ENCODE measurements at regions not wholly inside any gene's neighbourhood (a gene's known extent, or its start where the extent isn't known, plus 50 kb on each side); places are given as distances from the start of the nearest gene placed in this dataset.

- Histone ChIP-seq H3K4me3 (ENCODE audit: low read depth in 1 of 2, low read length in 1 of 2) (peak overlapping the region; percentile 59 to 71), H3K9me3 (no peaks in the 10 kb centered on the region), H3K36me3 (no peaks in the 10 kb centered on the region), H3K4me1 (ENCODE audit: control insufficient read depth in 1 of 2, insufficient read depth in 1 of 2, low read depth in 1 of 2, low read length in 1 of 2) (peaks cover 31 to 57% of the 10 kb centered on the region in 2 experiments), H3K27me3 (no peaks in the 10 kb centered on the region), H3K27ac (peak overlapping the region; percentile 91)
- TF ChIP-seq, protein P1, sequence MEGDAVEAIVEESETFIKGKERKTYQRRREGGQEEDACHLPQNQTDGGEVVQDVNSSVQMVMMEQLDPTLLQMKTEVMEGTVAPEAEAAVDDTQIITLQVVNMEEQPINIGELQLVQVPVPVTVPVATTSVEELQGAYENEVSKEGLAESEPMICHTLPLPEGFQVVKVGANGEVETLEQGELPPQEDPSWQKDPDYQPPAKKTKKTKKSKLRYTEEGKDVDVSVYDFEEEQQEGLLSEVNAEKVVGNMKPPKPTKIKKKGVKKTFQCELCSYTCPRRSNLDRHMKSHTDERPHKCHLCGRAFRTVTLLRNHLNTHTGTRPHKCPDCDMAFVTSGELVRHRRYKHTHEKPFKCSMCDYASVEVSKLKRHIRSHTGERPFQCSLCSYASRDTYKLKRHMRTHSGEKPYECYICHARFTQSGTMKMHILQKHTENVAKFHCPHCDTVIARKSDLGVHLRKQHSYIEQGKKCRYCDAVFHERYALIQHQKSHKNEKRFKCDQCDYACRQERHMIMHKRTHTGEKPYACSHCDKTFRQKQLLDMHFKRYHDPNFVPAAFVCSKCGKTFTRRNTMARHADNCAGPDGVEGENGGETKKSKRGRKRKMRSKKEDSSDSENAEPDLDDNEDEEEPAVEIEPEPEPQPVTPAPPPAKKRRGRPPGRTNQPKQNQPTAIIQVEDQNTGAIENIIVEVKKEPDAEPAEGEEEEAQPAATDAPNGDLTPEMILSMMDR (IDR thresholded peaks at IDR 0.05) = no peak
Measured at GRCh38 chr2:226031647-226032501, 632.4 kb downstream of the NYAP2 start.

DNA sequence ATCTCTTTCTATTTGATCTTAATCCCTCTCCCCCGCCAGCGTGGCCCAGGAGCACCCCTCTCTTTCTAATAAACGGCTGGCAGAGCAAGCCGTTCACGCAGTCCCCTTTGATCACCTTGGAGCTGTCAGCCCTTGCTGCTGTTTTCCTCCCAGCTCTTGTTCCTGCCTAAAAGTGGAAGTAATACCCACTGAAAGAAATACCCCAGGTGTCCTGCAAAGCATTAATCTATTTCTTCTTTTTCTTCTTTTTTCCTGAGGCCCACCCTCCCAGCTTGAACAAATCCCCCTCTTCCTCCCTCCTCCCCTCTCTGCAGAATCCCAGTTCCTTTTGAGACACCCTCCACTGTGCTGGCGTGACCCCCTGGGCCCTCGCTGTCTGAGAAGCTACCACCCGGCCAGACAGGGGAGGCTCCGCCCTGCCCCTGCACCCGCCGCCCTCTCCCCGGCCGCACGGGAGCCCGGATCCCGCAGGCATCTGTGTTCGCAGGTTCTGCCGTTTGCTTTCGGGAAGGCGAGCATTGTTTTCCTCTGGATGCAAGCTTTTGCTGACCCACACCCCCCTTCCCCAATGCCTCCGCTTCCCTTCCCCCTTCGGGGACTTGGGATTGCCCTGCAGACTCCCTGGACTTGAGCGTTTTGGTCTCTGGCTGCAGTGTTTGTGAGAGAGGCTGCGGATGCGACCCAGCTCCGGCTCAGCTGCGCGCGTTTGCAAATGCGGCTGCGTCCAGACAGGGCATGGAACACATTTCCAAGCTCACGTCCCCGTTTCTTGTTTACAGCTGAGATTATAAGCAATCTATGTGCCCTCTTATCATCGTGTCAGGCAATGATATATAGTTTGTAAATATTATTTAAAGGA is 631.5 kb downstream of the NYAP2 start:
- Histone ChIP-seq H3K36me3 (no peaks in the 10 kb centered on the region), H3K27ac (peak overlapping the region; percentile 91), H3K4me1 (ENCODE audit: control insufficient read depth in 1 of 2, insufficient read depth in 1 of 2, low read depth in 1 of 2, low read length in 1 of 2) (peaks cover 28 to 48% of the 10 kb centered on the region in 2 experiments), H3K4me3 (ENCODE audit: low read depth in 1 of 2, low read length in 1 of 2) (peak overlapping the region; percentile 59 to 71), H3K9me3 (no peaks in the 10 kb centered on the region), H3K27me3 (no peaks in the 10 kb centered on the region)
- TF ChIP-seq, protein P1 (IDR thresholded peaks at IDR 0.05) = peak; percentile 14

- Histone ChIP-seq H3K4me1 (ENCODE audit: control insufficient read depth in 1 of 2, insufficient read depth in 1 of 2, low read depth in 1 of 2, low read length in 1 of 2) (peaks cover 26 to 42% of the 10 kb centered on the region in 2 experiments), H3K27me3 (no peaks in the 10 kb centered on the region), H3K36me3 (no peaks in the 10 kb centered on the region), H3K4me3 (ENCODE audit: low read depth in 1 of 2, low read length in 1 of 2) (peak overlapping the region; percentile 59 to 71), H3K27ac (peak overlapping the region; percentile 91), H3K9me3 (no peaks in the 10 kb centered on the region)
- TF ChIP-seq, protein P1 (IDR thresholded peaks at IDR 0.05) = no peak
Measured at GRCh38 chr2:226030369-226030768, 630.9 kb downstream of the NYAP2 start.

GRCh38 chr2:226023946-226024345 is 624.4 kb downstream of the NYAP2 start:
- Histone ChIP-seq H3K27me3 (no peaks in the 10 kb centered on the region), H3K9me3 (no peaks in the 10 kb centered on the region), H3K36me3 (no peaks in the 10 kb centered on the region), H3K4me3 (ENCODE audit: low read depth in 1 of 2, low read length in 1 of 2) (no peak overlapping the region), H3K27ac (no peak overlapping the region), H3K4me1 (ENCODE audit: control insufficient read depth in 1 of 2, insufficient read depth in 1 of 2, low read depth in 1 of 2, low read length in 1 of 2) (peaks cover 0 to under 1% of the 10 kb centered on the region in 2 experiments)
- TF ChIP-seq, protein P1 (IDR thresholded peaks at IDR 0.05) = no peak

GRCh38 chr2:226023383-226023782 is 623.9 kb downstream of the NYAP2 start:
- Histone ChIP-seq H3K36me3 (no peaks in the 10 kb centered on the region), H3K4me1 (ENCODE audit: control insufficient read depth in 1 of 2, insufficient read depth in 1 of 2, low read depth in 1 of 2, low read length in 1 of 2) (no peaks in the 10 kb centered on the region), H3K27ac (no peak overlapping the region), H3K9me3 (no peaks in the 10 kb centered on the region), H3K27me3 (no peaks in the 10 kb centered on the region), H3K4me3 (ENCODE audit: low read depth in 1 of 2, low read length in 1 of 2) (no peak overlapping the region)
- TF ChIP-seq, protein P1 (IDR thresholded peaks at IDR 0.05) = no peak

All from neutrophil (primary cell).